ENCODE measurements at regions not wholly inside any gene's neighbourhood (a gene's known extent, or its start where the extent isn't known, plus 50 kb on each side); places are given as distances from the start of the nearest gene placed in this dataset.

GRCh38 chr9:1320051-1320557 is 269.9 kb downstream of the DMRT2 start:
- H3K27ac ChIP-seq = no peak overlapping the region

DNA sequence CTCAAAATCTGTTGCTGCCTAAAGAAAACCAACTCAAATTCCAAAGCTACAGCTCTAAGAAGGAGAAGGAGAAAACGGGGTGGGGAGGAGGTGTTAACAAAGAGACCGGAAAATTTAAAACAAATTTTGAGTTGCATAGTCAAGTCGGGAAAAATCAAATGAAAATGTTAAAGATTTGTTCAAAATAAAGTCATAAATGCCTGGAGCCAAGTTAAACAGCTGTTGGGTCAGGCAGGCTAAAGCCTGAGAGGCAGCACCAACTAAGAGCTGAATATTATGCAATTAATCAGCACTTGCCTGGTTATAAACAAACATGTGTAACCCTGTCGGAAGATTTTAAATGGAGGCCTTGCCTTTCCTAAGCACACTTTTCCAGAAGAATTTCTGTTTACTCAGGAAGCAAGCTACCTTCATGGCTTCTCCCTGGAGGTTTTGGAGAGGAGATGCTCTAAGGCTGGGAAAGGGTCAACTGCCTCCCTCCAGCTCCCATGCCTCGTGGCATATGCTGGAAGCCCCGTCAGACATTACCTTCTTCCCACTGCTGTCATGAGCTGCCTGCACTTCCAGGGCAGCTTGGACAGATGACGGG is 270.5 kb downstream of the DMRT2 start:
- no peak for DNase-seq (ENCODE audit: low read depth in 1 of 2, low spot score in 1 of 2)
- Histone ChIP-seq H3K4me3 (no peak overlapping the region), H3K9me3 (ENCODE audit: low read depth) (no peaks in the 10 kb centered on the region), H3K4me1 (ENCODE audit: low read depth) (no peaks in the 10 kb centered on the region), H3K36me3 (no peaks in the 10 kb centered on the region), H3K27me3 (no peaks in the 10 kb centered on the region), H3K27ac (no peak overlapping the region)
- TF ChIP-seq CTCF (IDR thresholded peaks at IDR 0.05; ENCODE audit: low read depth, low read length) = no peak

More at GRCh38 chr9:1320051-1320557, 269.9 kb downstream of the DMRT2 start:
- H3K36me3 ChIP-seq = no peaks in the 10 kb centered on the region
- H3K9me3 ChIP-seq (ENCODE audit: low read depth) = no peaks in the 10 kb centered on the region
- no peaks in the 10 kb centered on the region for H3K4me1 ChIP-seq (ENCODE audit: low read depth)
- no peak for DNase-seq (ENCODE audit: low read depth in 1 of 2, low spot score in 1 of 2)
- no peak overlapping the region for H3K4me3 ChIP-seq
- no peak for TF ChIP-seq CTCF (IDR thresholded peaks at IDR 0.05; ENCODE audit: low read depth, low read length)
- H3K27me3 ChIP-seq = no peaks in the 10 kb centered on the region

DNA sequence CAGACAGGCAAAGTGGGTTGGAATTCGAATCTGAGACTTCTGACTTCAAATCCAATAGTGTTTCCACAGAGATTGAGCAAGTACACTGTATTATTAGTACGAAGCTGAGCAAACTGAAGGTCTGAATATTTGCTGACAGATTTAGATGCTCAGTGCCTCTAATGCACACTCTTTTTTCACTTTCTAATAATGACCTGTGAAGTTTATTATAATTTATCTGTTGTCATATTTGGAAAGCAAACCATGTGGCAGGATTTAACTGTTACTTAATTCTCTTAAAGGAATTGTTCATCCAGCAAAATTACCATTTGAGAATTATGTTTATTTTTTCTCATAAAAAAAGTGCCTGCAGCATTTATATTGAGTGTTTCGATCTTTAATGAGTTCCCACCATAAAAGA is 277.3 kb downstream of the DMRT2 start:
- TF ChIP-seq CTCF (IDR thresholded peaks at IDR 0.05; ENCODE audit: low read depth, low read length) = no peak
- DNase-seq (ENCODE audit: low read depth in 1 of 2, low spot score in 1 of 2) = no peak
- no peak overlapping the region for H3K4me3 ChIP-seq
- H3K9me3 ChIP-seq (ENCODE audit: low read depth) = no peaks in the 10 kb centered on the region
- no peaks in the 10 kb centered on the region for H3K36me3 ChIP-seq
- H3K4me1 ChIP-seq (ENCODE audit: low read depth) = no peaks in the 10 kb centered on the region
- no peak overlapping the region for H3K27ac ChIP-seq
- no peaks in the 10 kb centered on the region for H3K27me3 ChIP-seq

GRCh38 chr9:1328341-1328740 is 278.2 kb downstream of the DMRT2 start:
- Histone ChIP-seq H3K36me3 (no peaks in the 10 kb centered on the region), H3K4me1 (ENCODE audit: low read depth) (no peaks in the 10 kb centered on the region), H3K9me3 (ENCODE audit: low read depth) (no peaks in the 10 kb centered on the region), H3K4me3 (no peak overlapping the region), H3K27me3 (no peaks in the 10 kb centered on the region), H3K27ac (no peak overlapping the region)
- TF ChIP-seq CTCF (IDR thresholded peaks at IDR 0.05; ENCODE audit: low read depth, low read length) = no peak
- no peak for DNase-seq (ENCODE audit: low read depth in 1 of 2, low spot score in 1 of 2)

- no peak for DNase-seq (ENCODE audit: low read depth in 1 of 2, low spot score in 1 of 2)
- no peak for TF ChIP-seq CTCF (IDR thresholded peaks at IDR 0.05; ENCODE audit: low read depth, low read length)
- Histone ChIP-seq H3K4me1 (ENCODE audit: low read depth) (no peaks in the 10 kb centered on the region), H3K4me3 (no peak overlapping the region), H3K27me3 (no peaks in the 10 kb centered on the region), H3K36me3 (no peaks in the 10 kb centered on the region), H3K9me3 (ENCODE audit: low read depth) (no peaks in the 10 kb centered on the region), H3K27ac (no peak overlapping the region)
Observed at GRCh38 chr9:1331546-1332038, 281.4 kb downstream of the DMRT2 start.
